Liver (tissue), 8 donors: ENCODE measurements at regions not wholly inside any gene's neighbourhood (a gene's known extent, or its start where the extent isn't known, plus 50 kb on each side); places are given as distances from the start of the nearest gene placed in this dataset.

ENCODE experiments used
- DNase-seq: peaks from one replicate; pipeline ENCODE4 v3.0.0-alpha.2; 2017; ENCODE audit warnings: low spot score
- H3K27ac ChIP-seq, 2 donors: one replicate each; pipeline ENCODE4 v1.7.0; 2013; ENCODE audit warnings: inconsistent platforms in 2 of 2, low read length in 2 of 2, control low read depth in 1 of 2, low read depth in 1 of 2, mild to moderate bottlenecking in 1 of 2
- H3K27me3 ChIP-seq, 4 donors: one replicate each; pipeline versions ENCODE4 v1.6.1 to v1.7.0; 2013; ENCODE audit warnings: low read length in 3 of 4, inconsistent platforms in 1 of 4, mild to moderate bottlenecking in 1 of 4, moderate library complexity in 1 of 4; ENCODE audit not compliant: control insufficient read depth in 4 of 4, insufficient read depth in 4 of 4
- H3K36me3 ChIP-seq, 4 donors: one replicate each; pipeline versions ENCODE4 v1.6.1 to v1.7.0; 2013; ENCODE audit warnings: low read length in 3 of 4, mild to moderate bottlenecking in 3 of 4, low read depth in 1 of 4, moderate library complexity in 1 of 4; ENCODE audit not compliant: control insufficient read depth in 4 of 4, insufficient read depth in 3 of 4
- H3K4me1 ChIP-seq, 4 donors: one replicate each; pipeline versions ENCODE4 v1.6.1 to v1.7.0; 2013; ENCODE audit warnings: low read length in 3 of 4, mild to moderate bottlenecking in 3 of 4, moderate library complexity in 1 of 4; ENCODE audit not compliant: control insufficient read depth in 4 of 4, insufficient read depth in 4 of 4
- H3K4me3 ChIP-seq, 3 donors: one replicate each; pipeline versions ENCODE4 v1.6.1 to v1.7.0; 2013; ENCODE audit warnings: low read length in 3 of 3, control low read depth in 1 of 3, low read depth in 1 of 3, mild to moderate bottlenecking in 1 of 3
- H3K9ac ChIP-seq, 2 donors: one replicate each; pipeline ENCODE4 v1.7.0; 2013; ENCODE audit warnings: low read length in 2 of 2, mild to moderate bottlenecking in 2 of 2, moderate library complexity in 2 of 2, control low read depth in 1 of 2, low read depth in 1 of 2
- H3K9me3 ChIP-seq, 4 donors: one replicate each; pipeline versions ENCODE4 v1.6.1 to v1.7.0; 2013; ENCODE audit warnings: low read length in 3 of 4; ENCODE audit not compliant: control insufficient read depth in 4 of 4
- EGR1 ChIP-seq, 2 donors: IDR thresholded peaks; 2 replicates each; pipeline ENCODE4 v1.6.1; 2016 to 2018; ENCODE audit warnings: antibody characterized with exemption in 2 of 2, low read depth in 2 of 2
- FOXA1 ChIP-seq: IDR thresholded peaks from 2 replicates; pipeline ENCODE4 v1.6.1; 2016; ENCODE audit warnings: antibody characterized with exemption
- FOXA2 ChIP-seq: IDR thresholded peaks from 2 replicates; pipeline ENCODE4 v1.6.1; 2016; ENCODE audit warnings: antibody characterized with exemption
- GABPA ChIP-seq, 2 donors: IDR thresholded peaks in 1 of 2; conservative IDR thresholded peaks in 1 of 2; 2 replicates each; pipeline ENCODE4 v1.6.1; 2016; ENCODE audit warnings: antibody characterized with exemption in 2 of 2, mild to moderate bottlenecking in 1 of 2, moderate library complexity in 1 of 2
- HNF4A ChIP-seq, 2 donors: conservative IDR thresholded peaks; 2 replicates each; pipeline ENCODE4 v1.6.1; 2016; ENCODE audit warnings: antibody characterized with exemption in 2 of 2, mild to moderate bottlenecking in 2 of 2
- RAD21 ChIP-seq, 2 donors: IDR thresholded peaks; 2 replicates each; pipeline ENCODE4 v1.6.1; 2016; ENCODE audit warnings: antibody characterized with exemption in 2 of 2, mild to moderate bottlenecking in 2 of 2
- REST ChIP-seq: IDR thresholded peaks from 2 replicates; pipeline ENCODE4 v1.6.1; 2016; ENCODE audit warnings: antibody characterized with exemption, mild to moderate bottlenecking
- RXRA ChIP-seq, 2 donors: IDR thresholded peaks; 2 replicates each; pipeline ENCODE4 v1.6.1; 2017 to 2018; ENCODE audit warnings: antibody characterized with exemption in 2 of 2, mild to moderate bottlenecking in 1 of 2
- SP1 ChIP-seq: IDR thresholded peaks from 2 replicates; pipeline ENCODE4 v1.6.1; 2018; ENCODE audit warnings: antibody characterized with exemption, mild to moderate bottlenecking
- TAF1 ChIP-seq: conservative IDR thresholded peaks from 2 replicates; pipeline ENCODE4 v1.6.1; 2016; ENCODE audit warnings: antibody characterized with exemption, mild to moderate bottlenecking
- YY1 ChIP-seq: IDR thresholded peaks from 2 replicates; pipeline ENCODE4 v1.6.1; 2016; ENCODE audit warnings: antibody characterized with exemption, mild to moderate bottlenecking
- WGBS: extraction: QIAGEN DNeasy Blood & Tissue Kit; methylation state at CpG from one replicate; pipeline ENCODE4 v1.1.7; 2013; 5-methylcytosine and 5-hydroxymethylcytosine counted together
- TF ChIP-seq, protein P1 (sequence below): IDR thresholded peaks from 2 replicates; pipeline ENCODE4 v1.6.1; 2016; ENCODE audit warnings: antibody characterized with exemption
- TF ChIP-seq, protein P2 (sequence below): fragments of 150-350 bp; IDR thresholded peaks from 2 replicates; pipeline ENCODE4 v1.5.1; 2017; ENCODE audit warnings: improper control_type of control experiment, low read depth, low read length; ENCODE audit not compliant: missing input control
- donor health status: healthy.
- donor health status: healthy.
- donor health status: healthy.
- donor health status: healthy.
- donor health status: healthy.

GRCh38 chr7:146057958-146058357 lies 58.6 kb upstream of the CNTNAP2 start:
- no peak overlapping the region for H3K9ac ChIP-seq
- no peaks in the 10 kb centered on the region for H3K27me3 ChIP-seq
- no peaks in the 10 kb centered on the region for H3K4me1 ChIP-seq
- no peaks in the 10 kb centered on the region for H3K9me3 ChIP-seq
- H3K36me3 ChIP-seq = no peaks in the 10 kb centered on the region
- no peak for DNase-seq
- no peak overlapping the region for H3K4me3 ChIP-seq
- TF ChIP-seq TAF1 (no peak), SP1 (no peak), GABPA (IDR thresholded peaks at IDR 0.05 in 1 of 2, conservative IDR thresholded peaks at IDR 0.05 in 1 of 2) (no peak), HNF4A (conservative IDR thresholded peaks at IDR 0.05) (no peak), REST (no peak), YY1 (no peak)
- TF ChIP-seq, protein P1, sequence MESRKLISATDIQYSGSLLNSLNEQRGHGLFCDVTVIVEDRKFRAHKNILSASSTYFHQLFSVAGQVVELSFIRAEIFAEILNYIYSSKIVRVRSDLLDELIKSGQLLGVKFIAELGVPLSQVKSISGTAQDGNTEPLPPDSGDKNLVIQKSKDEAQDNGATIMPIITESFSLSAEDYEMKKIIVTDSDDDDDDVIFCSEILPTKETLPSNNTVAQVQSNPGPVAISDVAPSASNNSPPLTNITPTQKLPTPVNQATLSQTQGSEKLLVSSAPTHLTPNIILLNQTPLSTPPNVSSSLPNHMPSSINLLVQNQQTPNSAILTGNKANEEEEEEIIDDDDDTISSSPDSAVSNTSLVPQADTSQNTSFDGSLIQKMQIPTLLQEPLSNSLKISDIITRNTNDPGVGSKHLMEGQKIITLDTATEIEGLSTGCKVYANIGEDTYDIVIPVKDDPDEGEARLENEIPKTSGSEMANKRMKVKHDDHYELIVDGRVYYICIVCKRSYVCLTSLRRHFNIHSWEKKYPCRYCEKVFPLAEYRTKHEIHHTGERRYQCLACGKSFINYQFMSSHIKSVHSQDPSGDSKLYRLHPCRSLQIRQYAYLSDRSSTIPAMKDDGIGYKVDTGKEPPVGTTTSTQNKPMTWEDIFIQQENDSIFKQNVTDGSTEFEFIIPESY = no peak
- H3K27ac ChIP-seq = no peak overlapping the region
- WGBS = 66% methylated on average over 6 of the region's 6 CpGs

GRCh38 chr7:146054909-146055308 lies 61.7 kb upstream of the CNTNAP2 start:
- Histone ChIP-seq H3K27me3 (no peaks in the 10 kb centered on the region), H3K4me3 (no peak overlapping the region), H3K9ac (no peak overlapping the region), H3K4me1 (no peaks in the 10 kb centered on the region), H3K9me3 (no peaks in the 10 kb centered on the region), H3K36me3 (no peaks in the 10 kb centered on the region), H3K27ac (no peak overlapping the region)
- TF ChIP-seq FOXA2 (no peak), EGR1 (IDR thresholded peaks at IDR 0.05; ENCODE audit: low read depth in 2 of 2) (no peak), TAF1 (no peak), RXRA (IDR thresholded peaks at IDR 0.05) (no peak), FOXA1 (no peak), RAD21 (IDR thresholded peaks at IDR 0.05) (no peak)
- TF ChIP-seq, protein P2, sequence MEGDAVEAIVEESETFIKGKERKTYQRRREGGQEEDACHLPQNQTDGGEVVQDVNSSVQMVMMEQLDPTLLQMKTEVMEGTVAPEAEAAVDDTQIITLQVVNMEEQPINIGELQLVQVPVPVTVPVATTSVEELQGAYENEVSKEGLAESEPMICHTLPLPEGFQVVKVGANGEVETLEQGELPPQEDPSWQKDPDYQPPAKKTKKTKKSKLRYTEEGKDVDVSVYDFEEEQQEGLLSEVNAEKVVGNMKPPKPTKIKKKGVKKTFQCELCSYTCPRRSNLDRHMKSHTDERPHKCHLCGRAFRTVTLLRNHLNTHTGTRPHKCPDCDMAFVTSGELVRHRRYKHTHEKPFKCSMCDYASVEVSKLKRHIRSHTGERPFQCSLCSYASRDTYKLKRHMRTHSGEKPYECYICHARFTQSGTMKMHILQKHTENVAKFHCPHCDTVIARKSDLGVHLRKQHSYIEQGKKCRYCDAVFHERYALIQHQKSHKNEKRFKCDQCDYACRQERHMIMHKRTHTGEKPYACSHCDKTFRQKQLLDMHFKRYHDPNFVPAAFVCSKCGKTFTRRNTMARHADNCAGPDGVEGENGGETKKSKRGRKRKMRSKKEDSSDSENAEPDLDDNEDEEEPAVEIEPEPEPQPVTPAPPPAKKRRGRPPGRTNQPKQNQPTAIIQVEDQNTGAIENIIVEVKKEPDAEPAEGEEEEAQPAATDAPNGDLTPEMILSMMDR = no peak
- 71% methylated on average over 2 of the region's 2 CpGs for WGBS
- DNase-seq = no peak
